ENCODE measurements at regions not wholly inside any gene's neighbourhood (a gene's known extent, or its start where the extent isn't known, plus 50 kb on each side); places are given as distances from the start of the nearest gene placed in this dataset.

DNA sequence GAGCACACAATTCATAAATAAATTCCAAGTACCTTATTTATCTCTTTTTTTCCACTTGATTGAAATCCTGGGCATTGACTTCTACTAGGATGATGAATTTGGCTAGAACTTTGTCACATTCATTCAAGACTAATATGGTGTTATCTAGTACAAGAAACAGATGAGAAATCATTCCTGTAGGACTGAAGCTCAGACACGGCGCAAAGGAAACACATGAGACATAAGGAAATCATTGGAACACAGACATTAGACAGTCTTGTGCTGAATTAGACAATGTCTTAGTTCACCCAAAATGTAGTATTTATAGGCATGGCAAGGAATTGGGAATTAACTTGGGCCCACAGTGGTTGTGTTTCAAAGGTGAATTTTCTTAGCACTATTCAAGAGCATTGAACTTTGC is 305.7 kb downstream of the SETD4 start:
- Histone ChIP-seq H3K36me3 (ENCODE audit: control insufficient read depth in 2 of 2, extremely low read depth in 1 of 2, insufficient read depth in 2 of 2, low read length in 2 of 2) (no peaks in the 10 kb centered on the region), H3K4me2 (ENCODE audit: insufficient read depth, low read length) (no peak overlapping the region), H3K79me2 (ENCODE audit: control insufficient read depth, insufficient read depth, low read length) (no peaks in the 10 kb centered on the region), H3K9ac (replicated peaks; ENCODE audit: extremely low read depth, insufficient read depth, low read length) (no peak overlapping the region), H3K27me3 (ENCODE audit: control insufficient read depth in 2 of 2, insufficient read depth in 2 of 2, low read length in 2 of 2) (peaks cover 21 to 43% of the 10 kb centered on the region in 2 experiments), H3K27ac (ENCODE audit: insufficient read depth, low read depth, low read length) (no peak overlapping the region), H3K9me3 (replicated peaks; ENCODE audit: control insufficient read depth, insufficient read depth, low read length) (no peaks in the 10 kb centered on the region), H2AFZ (ENCODE audit: low read depth, low read length) (no peak overlapping the region), H4K20me1 (replicated peaks; ENCODE audit: control insufficient read depth, extremely low read depth, insufficient read depth, low read length) (no peaks in the 10 kb centered on the region), H3K4me1 (ENCODE audit: control insufficient read depth, extremely low read depth, insufficient read depth, low read length) (no peaks in the 10 kb centered on the region), H3K4me3 (replicated peaks in 1 of 3; ENCODE audit: insufficient read depth in 1 of 3, low read depth in 1 of 3, low read length in 3 of 3) (no peak overlapping the region), H3K9me1 (replicated peaks; ENCODE audit: control insufficient read depth, extremely low read depth, insufficient read depth, low read length) (no peaks in the 10 kb centered on the region)
- no peak for DNase-seq (ENCODE audit: low read depth, low spot score)
- POLR2A ChIA-PET: no interaction called here
- intact Hi-C loops (cut with micrococcal nuclease) (no loop called here), dilution Hi-C loops (cut with MboI; ENCODE audit: extremely low pct_ligation_motif_present, low sequenced_read_pairs) (no loop called here)
- FAIRE-seq: no peak
- BruUV-seq (replicated peaks): no TSS peak
- CTCF ChIA-PET: no interaction called here
- no peak for TF ChIP-seq POLR2AphosphoS5 (IDR thresholded peaks at IDR 0.05; ENCODE audit: insufficient read depth, low read depth, low read length)
- TF ChIP-seq JUN (IDR thresholded peaks at IDR 0.05; ENCODE audit: borderline replicate concordance, insufficient read depth, insufficient read length, low read depth): no peak
- TF ChIP-seq, protein P1, sequence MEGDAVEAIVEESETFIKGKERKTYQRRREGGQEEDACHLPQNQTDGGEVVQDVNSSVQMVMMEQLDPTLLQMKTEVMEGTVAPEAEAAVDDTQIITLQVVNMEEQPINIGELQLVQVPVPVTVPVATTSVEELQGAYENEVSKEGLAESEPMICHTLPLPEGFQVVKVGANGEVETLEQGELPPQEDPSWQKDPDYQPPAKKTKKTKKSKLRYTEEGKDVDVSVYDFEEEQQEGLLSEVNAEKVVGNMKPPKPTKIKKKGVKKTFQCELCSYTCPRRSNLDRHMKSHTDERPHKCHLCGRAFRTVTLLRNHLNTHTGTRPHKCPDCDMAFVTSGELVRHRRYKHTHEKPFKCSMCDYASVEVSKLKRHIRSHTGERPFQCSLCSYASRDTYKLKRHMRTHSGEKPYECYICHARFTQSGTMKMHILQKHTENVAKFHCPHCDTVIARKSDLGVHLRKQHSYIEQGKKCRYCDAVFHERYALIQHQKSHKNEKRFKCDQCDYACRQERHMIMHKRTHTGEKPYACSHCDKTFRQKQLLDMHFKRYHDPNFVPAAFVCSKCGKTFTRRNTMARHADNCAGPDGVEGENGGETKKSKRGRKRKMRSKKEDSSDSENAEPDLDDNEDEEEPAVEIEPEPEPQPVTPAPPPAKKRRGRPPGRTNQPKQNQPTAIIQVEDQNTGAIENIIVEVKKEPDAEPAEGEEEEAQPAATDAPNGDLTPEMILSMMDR (IDR thresholded peaks at IDR 0.05; ENCODE audit: extremely low read depth in 1 of 2, insufficient read depth in 1 of 2, low read depth in 1 of 2, low read length in 2 of 2): no peak
- TF ChIP-seq GATA2 (IDR thresholded peaks at IDR 0.05; ENCODE audit: insufficient read depth, insufficient read length, low read depth, low read length): no peak
- no peak for TF ChIP-seq FOS (IDR thresholded peaks at IDR 0.05; ENCODE audit: borderline replicate concordance, insufficient read depth, low read length)
- no peak for TF ChIP-seq MYC (IDR thresholded peaks at IDR 0.05; ENCODE audit: low read depth, low read length)
- TF ChIP-seq, protein P2, sequence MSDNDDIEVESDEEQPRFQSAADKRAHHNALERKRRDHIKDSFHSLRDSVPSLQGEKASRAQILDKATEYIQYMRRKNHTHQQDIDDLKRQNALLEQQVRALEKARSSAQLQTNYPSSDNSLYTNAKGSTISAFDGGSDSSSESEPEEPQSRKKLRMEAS (IDR thresholded peaks at IDR 0.05; ENCODE audit: insufficient read depth, insufficient read length): no peak
- no peak for TF ChIP-seq EZH2 (IDR thresholded peaks at IDR 0.05; ENCODE audit: borderline replicate concordance, low read depth, low read length, severe bottlenecking)
- no peak for TF ChIP-seq POLR2A (IDR thresholded peaks at IDR 0.05; ENCODE audit: low read depth, low read length)

Measured in endothelial cell of umbilical vein (primary cell).